SH-SY5Y (cell line): ENCODE measurements at regions not wholly inside any gene's neighbourhood (a gene's known extent, or its start where the extent isn't known, plus 50 kb on each side); places are given as distances from the start of the nearest gene placed in this dataset.

Experiments used
- GATA2 ChIP-seq: IDR thresholded peaks from 2 replicates; pipeline ENCODE4 v1.6.1; 2011; ENCODE audit warnings: mild to moderate bottlenecking, low read depth, low read length
- GATA3 ChIP-seq: IDR thresholded peaks from 2 replicates; pipeline ENCODE4 v1.6.1; 2011; ENCODE audit warnings: low read depth, mild to moderate bottlenecking, low read length, moderate library complexity

DNA sequence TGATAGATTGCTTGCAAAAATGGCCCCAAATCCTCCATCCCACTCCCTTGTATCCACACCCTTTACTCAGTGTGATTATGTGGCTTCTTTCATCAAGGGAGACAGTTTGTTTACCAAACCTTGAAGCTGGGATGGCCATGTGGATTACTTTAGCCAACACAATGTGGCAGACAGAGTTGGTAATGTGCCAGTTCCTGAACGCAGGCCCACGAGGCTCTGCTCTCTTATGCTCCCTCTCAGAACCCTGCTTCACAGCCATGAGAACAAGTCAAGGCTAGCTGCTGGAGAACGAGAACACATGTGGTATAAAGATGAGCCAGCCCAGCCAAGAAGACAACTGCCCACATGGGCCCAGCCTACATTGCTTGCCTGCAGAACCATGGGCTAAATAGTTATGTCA lies 162.3 kb downstream of the NDUFA12 start:
- no peak for TF ChIP-seq GATA3
- TF ChIP-seq GATA2: no peak

DNA sequence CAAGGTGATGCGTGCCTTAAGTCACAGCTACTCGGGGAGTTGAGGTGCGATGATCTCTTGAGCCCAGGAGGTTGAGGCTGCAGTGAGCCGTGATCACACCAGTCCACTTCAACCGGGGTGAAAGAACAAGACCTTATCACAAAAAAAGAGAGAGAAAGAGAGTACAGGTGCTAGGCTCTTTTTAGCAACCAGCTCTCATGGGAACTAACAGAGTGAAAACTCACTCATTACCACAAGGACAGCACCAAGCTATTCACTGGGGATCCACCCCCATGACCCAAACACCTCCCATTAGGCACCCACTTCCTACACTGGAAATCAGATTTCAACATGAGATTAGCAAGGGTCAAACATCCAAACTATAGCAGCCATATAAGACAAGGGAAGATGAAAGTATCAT lies 164.2 kb downstream of the NDUFA12 start:
- no peak for TF ChIP-seq GATA3
- no peak for TF ChIP-seq GATA2

DNA sequence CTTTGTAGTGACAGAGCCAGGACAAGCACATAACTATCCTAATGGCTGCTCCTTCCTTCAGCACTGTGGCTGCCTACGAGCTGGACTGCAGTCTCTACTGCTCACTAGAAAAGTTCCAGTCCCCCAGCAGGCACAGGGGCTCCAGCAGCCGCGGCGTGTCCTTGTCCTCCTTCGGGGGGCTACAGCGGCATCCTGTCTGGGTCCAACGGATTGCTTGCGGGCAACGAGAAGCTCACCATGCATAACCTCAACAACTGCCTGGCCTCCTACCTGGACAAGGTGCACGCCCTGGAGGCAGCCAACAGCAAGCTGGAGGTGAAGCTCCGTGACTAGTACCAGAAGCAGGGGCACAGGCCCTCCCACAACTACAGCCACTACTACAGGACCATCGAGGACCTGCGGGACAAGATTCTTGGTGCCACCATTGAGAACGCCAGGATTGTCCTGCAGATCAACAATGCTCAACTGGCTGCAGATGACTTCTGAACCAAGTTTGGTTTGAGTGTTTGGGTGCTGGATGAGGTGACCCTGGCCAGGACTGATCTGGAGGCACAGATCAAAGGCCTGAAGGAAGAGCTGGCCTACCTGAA lies 169.4 kb downstream of the NDUFA12 start:
- TF ChIP-seq GATA2 (no peak), GATA3 (no peak)

DNA sequence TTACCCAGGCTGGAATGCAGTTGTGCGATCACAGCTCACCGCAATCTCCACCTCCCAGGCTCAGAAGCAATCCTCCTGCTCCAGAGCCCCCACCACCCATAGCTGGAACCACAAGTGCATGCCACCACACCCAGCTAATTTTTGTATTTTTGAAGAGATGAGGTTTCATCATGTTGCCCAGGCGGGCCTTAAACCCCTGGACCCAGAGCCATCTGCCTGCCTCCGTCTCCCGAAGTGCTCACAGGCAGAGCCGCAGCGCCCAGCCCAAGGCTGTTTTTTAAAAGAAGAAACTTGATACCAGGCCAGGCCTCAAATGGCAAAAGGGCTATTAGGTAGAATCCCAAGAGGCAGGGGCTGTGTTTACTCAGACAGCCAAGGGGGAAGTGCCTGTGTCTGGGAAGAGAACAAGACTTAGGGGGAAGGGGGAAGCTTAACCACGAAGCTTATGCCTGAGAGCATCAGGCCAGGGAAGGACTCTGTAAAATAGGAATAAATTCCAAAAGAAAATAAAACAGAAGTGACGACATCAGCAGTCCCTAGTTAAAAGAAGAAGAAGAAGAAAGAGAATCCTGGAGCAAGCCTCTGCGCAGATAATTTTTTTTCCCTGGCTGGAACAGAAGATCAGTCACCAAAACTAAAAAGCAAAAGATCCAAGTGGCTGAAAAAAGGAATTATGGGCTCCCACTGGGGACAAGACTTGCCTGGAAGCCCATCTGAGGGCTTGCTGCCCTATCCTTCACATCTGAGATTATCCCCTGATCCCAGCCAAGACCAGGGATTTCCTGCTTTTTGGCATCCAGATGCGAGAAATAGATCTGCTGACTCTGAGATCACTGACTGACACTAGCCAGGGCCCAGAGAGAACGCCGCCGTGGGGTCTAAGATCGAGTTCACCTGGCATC lies 170.5 kb downstream of the NDUFA12 start:
- TF ChIP-seq GATA3 (no peak), GATA2 (no peak)

DNA sequence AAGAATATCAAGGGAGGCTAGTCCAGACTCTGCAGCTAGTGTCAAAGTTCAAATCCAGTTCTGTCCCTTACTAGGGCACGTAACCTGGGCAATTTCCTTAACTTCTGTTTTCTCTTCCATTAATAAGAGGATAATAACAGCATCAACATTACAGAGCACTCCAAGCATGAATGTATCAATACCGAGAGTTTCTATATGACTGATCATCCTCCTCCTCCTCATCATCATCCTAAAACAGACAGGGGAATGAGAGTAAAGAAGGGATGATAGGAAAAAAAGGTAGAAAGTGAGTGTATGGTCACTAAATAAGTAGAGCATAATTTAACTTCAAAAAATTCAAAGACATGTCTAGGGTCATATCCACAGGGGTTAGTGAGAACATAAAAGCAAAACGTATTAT lies 171.4 kb downstream of the NDUFA12 start:
- TF ChIP-seq GATA3 (no peak), GATA2 (no peak)

DNA sequence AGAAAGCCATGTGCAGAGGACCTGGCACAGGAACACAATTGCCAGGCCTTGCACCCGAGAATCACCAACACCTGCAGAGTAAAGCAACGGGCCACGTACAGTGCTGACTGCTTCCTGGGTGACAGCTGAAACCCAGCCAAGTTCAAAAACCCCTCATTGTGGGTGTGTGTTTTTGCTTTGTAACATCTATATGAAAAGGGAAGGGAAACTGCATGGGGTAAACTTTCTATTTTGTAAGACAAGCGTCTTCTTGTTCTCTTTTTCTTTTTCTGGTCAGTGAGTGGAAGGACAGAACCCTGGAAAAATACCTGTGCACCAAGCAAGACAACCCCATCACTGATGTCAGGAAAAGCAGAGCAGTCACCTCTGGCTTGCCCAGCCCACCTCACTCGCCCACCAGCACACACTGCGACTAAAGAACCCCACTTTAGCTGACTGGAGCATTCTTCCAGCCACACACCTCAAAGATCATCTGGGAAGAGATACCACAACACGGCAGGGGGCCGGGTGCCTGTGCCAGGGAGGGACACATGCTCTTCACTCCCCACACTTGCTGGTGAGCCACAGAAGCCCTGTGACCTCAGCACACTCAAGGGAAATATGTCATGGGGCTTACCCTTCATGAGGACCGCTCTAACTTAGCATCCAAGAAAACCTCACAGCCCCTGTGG lies 172.3 kb downstream of the NDUFA12 start:
- TF ChIP-seq GATA2: no peak

DNA sequence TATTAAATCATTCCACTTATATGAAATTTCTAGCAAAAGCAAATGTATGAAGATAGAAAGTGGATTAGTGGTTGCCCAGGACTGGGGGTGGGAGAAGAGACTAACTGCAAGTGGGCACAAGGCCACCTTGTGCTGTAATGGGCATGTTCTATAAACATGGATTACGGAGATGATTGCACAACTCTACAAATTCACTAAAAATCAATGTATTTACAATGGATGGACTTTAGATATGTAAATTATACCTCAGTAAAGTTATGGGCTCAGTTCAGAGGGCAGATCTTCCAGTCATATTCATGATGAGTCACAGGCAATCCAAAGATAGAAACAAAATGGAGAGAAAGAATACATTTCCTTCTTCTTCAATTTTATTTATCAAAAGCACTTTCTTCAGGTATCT lies 173.9 kb downstream of the NDUFA12 start:
- TF ChIP-seq GATA2 (no peak), GATA3 (no peak)

DNA sequence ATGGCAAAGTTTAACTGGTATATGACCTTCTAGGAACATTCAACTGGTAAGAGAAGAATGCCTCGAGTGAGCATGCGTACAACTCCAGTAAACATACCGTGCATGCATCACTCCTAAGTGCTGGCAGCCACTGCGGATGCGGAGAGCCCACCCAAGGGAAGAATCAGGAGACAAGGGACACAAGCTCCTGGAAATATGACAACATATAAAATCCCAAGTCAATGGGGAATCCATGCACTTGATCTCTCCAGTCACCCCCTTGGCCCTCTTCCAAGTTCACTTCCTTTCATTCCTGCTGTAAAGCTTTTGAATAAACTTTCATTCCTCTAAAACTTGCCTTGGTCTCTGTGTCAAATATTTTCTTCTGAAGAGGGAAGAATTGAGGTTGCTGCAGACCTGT lies 168.7 kb upstream of the TMCC3 start:
- no peak for TF ChIP-seq GATA2
- no peak for TF ChIP-seq GATA3

DNA sequence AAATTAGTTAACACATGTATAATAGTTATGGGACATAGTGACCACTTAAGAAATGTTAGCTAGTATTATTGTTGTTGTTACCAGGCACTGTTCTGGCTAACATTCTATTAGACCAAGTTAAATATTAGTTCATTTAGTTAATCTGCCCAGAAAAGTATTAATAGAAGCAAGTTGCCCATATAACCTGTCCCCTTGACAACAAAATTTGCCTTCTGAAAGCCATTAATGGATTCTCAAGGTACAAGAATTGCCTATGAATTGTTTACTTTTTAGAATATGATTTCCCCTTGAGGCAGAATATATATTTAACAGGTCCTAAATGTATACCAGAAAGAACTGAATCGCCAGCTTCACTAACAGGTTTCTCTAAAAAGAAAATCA lies 167.3 kb upstream of the TMCC3 start:
- TF ChIP-seq GATA2: no peak
- TF ChIP-seq GATA3: no peak

DNA sequence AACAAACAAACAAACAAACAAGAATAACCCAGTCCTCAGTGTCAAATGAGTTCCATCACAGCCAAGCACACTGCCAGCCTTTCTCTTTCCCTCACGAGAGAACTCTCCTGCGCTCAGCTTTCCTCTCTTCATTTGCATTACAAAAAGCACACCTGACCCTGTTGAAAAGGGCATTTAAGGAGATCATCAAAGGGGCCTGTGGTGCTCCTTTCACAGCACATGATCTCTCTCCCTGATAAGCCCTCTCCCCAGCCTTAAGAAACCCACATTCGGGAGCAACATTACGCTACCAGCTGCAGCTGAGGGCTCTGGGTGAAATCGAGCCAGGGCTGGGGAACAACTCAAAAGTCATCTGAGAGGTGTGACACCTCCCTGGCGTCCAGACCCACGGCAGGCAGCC lies 165.6 kb upstream of the TMCC3 start:
- no peak for TF ChIP-seq GATA3
- TF ChIP-seq GATA2: no peak

DNA sequence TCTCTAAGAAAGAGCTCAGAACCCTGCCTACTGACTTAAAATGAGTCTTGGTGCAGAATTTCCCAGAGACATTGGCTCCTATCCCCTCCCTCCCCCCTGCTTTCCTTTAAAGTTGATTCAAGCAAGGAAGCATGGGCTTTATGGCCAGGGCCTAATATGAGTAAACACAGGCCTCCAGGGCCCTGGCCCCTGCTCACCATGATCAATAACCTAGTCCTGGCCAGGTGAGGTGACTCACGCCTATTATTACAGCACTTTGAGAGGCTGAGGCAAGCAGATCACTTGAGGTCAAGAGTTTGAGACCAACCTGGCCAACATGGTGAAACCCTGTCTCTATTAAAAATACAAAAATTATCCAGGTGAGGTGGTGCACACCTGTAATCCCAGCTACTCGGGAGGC lies 165.1 kb upstream of the TMCC3 start:
- TF ChIP-seq GATA2 (no peak), GATA3 (no peak)

DNA sequence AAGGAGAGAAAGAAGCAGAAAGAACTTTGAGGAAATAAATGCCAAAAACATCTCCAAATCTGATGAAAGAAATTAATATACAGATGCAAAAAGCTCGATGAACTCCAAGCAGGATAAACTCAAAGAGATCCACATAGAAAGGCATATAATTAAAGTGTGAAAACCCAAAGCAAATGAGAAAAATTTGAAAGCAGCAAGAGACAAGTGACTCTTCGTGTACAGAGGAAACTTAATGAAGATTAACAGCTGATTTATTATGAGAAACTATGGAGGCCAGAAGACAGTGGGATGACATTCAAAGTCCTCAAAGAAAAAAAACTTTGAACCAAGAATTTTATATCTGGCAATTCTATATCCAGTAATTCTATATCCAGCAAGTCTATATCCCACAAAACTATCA lies 163.0 kb upstream of the TMCC3 start:
- TF ChIP-seq GATA2 (no peak), GATA3 (no peak)

DNA sequence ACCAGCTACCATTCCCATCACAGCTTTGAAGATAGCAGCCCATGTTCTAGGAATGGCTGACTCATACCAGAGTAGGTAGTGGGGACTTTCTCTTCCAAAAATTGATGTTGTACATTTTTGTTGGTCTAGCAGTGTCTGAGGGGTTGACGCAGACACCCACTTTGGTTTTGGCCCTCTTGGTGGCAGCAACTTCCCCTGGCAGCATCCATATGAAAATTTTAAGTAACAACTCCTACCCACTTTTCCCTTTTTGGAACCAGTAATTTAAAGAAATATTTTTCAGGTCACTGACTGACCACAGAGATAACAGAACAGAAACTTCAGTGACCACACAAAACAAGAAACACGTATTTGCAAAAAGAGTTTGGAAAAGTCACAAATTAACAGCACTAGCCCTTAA lies 162.0 kb upstream of the TMCC3 start:
- TF ChIP-seq GATA3 (no peak), GATA2 (no peak)

DNA sequence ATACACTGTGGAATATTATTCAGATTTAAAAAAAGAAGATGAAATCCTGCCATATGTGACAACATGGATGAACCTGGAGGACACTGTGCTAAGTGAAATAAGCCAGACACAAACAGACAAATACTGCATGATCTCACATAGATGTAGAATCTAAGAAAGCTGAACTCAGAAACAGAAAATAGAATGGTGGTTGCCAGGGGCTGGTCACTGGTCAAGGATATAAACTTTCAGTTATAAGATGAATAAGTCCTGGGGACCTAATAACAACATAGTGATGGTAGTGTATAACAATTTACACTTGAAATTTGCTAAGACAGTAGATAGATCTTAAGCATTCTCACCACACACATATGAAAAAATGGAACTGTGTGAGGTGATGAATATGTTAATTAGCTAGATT lies 161.3 kb upstream of the TMCC3 start:
- TF ChIP-seq GATA2 (no peak), GATA3 (no peak)

DNA sequence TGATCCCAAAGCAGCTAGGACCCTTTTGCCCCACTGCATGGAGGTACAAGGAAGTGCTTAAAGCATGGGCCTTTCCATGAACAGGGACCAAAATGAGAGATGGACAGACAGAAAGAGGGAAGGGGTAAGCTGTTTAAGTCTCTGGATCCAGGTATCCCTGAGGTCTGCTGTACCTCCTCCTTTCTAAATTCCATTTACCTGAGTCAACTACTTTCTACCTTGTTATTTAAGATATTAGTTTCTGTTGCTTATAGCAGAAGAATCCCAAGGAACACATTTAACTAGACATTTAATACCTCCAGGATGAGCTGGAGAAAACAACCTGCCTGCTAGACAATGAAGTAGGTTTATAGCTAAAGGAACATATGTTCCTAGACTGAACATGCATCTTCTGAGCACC lies 157.6 kb upstream of the TMCC3 start:
- TF ChIP-seq GATA3 (no peak), GATA2 (no peak)
